Ovary (tissue), 3 donors: ENCODE measurements at regions not wholly inside any gene's neighbourhood (a gene's known extent, or its start where the extent isn't known, plus 50 kb on each side); places are given as distances from the start of the nearest gene placed in this dataset.

Experiments used
- EP300 ChIP-seq: sonication (generic); formaldehyde crosslinking; IDR thresholded peaks from one replicate; pipeline ENCODE4 v1.6.1; 2017; ENCODE audit warnings: antibody characterized with exemption
- TF ChIP-seq, protein P1 (sequence below), 3 donors: fragments of 450-650 bp in 2 of 3; fragments of 200-600 bp in 1 of 3; IDR thresholded peaks; one replicate each; pipeline versions ENCODE4 v1.5.1 to v1.8.0; 2016 to 2022; ENCODE audit warnings: antibody characterized with exemption in 3 of 3, mild to moderate bottlenecking in 1 of 3
- donor health status: DM: no; HTN: no; CAD: no.

DNA sequence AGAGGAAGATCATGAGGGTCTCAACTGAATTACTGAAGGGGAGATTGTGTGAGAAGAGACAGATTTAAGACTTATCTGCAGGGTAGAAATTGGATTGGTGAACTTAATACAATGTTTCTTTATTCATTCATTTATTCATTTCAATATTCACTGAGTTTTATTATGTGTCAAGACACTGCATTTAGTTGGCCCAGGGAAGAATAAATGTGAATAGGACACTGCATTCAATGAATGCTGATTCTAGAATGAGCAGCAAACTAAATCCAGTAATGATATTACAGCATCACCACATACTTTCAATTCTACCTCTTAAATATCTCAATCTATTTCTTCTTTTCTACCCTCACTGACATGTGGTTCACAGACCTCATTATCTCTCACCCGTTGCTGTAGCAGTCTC, 149.0 kb upstream of the TACR1 start:
- TF ChIP-seq, protein P1, sequence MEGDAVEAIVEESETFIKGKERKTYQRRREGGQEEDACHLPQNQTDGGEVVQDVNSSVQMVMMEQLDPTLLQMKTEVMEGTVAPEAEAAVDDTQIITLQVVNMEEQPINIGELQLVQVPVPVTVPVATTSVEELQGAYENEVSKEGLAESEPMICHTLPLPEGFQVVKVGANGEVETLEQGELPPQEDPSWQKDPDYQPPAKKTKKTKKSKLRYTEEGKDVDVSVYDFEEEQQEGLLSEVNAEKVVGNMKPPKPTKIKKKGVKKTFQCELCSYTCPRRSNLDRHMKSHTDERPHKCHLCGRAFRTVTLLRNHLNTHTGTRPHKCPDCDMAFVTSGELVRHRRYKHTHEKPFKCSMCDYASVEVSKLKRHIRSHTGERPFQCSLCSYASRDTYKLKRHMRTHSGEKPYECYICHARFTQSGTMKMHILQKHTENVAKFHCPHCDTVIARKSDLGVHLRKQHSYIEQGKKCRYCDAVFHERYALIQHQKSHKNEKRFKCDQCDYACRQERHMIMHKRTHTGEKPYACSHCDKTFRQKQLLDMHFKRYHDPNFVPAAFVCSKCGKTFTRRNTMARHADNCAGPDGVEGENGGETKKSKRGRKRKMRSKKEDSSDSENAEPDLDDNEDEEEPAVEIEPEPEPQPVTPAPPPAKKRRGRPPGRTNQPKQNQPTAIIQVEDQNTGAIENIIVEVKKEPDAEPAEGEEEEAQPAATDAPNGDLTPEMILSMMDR (IDR thresholded peaks at IDR 0.05) = no peak
- TF ChIP-seq EP300 = no peak
